ENCODE measurements at regions not wholly inside any gene's neighbourhood (a gene's known extent, or its start where the extent isn't known, plus 50 kb on each side); places are given as distances from the start of the nearest gene placed in this dataset.

GRCh38 chr12:81942594-81942993 is 183.4 kb upstream of the PPFIA2 start:
- TF ChIP-seq CTCF (IDR thresholded peaks at IDR 0.05; ENCODE audit: low read depth, low read length, missing input control) (no peak), RAD21 (IDR thresholded peaks at IDR 0.05) (no peak), GABPA (IDR thresholded peaks at IDR 0.05 in 1 of 2, conservative IDR thresholded peaks at IDR 0.05 in 1 of 2) (no peak), REST (IDR thresholded peaks at IDR 0.05) (no peak), JUND (IDR thresholded peaks at IDR 0.05) (no peak), FOXA1 (IDR thresholded peaks at IDR 0.05) (no peak)
- TF ChIP-seq, protein P1, sequence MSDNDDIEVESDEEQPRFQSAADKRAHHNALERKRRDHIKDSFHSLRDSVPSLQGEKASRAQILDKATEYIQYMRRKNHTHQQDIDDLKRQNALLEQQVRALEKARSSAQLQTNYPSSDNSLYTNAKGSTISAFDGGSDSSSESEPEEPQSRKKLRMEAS (IDR thresholded peaks at IDR 0.05), result no peak
